ENCODE measurements at regions not wholly inside any gene's neighbourhood (a gene's known extent, or its start where the extent isn't known, plus 50 kb on each side); places are given as distances from the start of the nearest gene placed in this dataset.

GRCh38 chr6:66481216-66481615, 774.2 kb upstream of the EYS start:
- TF ChIP-seq CTCF (IDR thresholded peaks at IDR 0.05; ENCODE audit: poor library complexity), result no peak
- no peak for TF ChIP-seq EZH2 (IDR thresholded peaks at IDR 0.05; ENCODE audit: borderline replicate concordance)
- no peak for TF ChIP-seq EZH2phosphoT487 (IDR thresholded peaks at IDR 0.05; ENCODE audit: low read depth, severe bottlenecking, unreplicated experiment)

All from hepatocyte (in vitro differentiated cells).